ENCODE measurements at regions not wholly inside any gene's neighbourhood (a gene's known extent, or its start where the extent isn't known, plus 50 kb on each side); places are given as distances from the start of the nearest gene placed in this dataset.

- Histone ChIP-seq H3F3A (ENCODE audit: insufficient read depth, low read length) (no peaks in the 10 kb centered on the region), H3K27ac (ENCODE audit: low read length) (no peak overlapping the region), H3K27me3 (replicated peaks; ENCODE audit: insufficient read depth, low read length) (no peaks in the 10 kb centered on the region), H3K9ac (ENCODE audit: low read length) (no peak overlapping the region), H2AFZ (ENCODE audit: low read length) (no peak overlapping the region), H3K9me2 (replicated peaks; ENCODE audit: insufficient read depth, low read length) (no peaks in the 10 kb centered on the region), H3K36me3 (replicated peaks; ENCODE audit: insufficient read depth, low read length) (no peaks in the 10 kb centered on the region), H3K4me2 (ENCODE audit: low read depth, low read length) (no peak overlapping the region), H3K79me2 (ENCODE audit: low read length) (no peaks in the 10 kb centered on the region), H3K9me3 (replicated peaks; ENCODE audit: insufficient read depth, low read length) (no peaks in the 10 kb centered on the region), H3K4me1 (ENCODE audit: low read length) (no peaks in the 10 kb centered on the region), H3K4me3 (ENCODE audit: low read length) (no peak overlapping the region), H4K20me1 (ENCODE audit: insufficient read depth, low read length) (no peaks in the 10 kb centered on the region)
- TF ChIP-seq CTCF (IDR thresholded peaks at IDR 0.05; ENCODE audit: low read length) (no peak), EZH2 (optimal IDR thresholded peaks at IDR 0.05; ENCODE audit: low read depth, low read length) (no peak), EZH2phosphoT487 (IDR thresholded peaks at IDR 0.05; ENCODE audit: low read length) (no peak)
- no peak for DNase-seq
Measured at GRCh38 chr13:62049992-62050391, 634.3 kb upstream of the PCDH20 start.

DNA sequence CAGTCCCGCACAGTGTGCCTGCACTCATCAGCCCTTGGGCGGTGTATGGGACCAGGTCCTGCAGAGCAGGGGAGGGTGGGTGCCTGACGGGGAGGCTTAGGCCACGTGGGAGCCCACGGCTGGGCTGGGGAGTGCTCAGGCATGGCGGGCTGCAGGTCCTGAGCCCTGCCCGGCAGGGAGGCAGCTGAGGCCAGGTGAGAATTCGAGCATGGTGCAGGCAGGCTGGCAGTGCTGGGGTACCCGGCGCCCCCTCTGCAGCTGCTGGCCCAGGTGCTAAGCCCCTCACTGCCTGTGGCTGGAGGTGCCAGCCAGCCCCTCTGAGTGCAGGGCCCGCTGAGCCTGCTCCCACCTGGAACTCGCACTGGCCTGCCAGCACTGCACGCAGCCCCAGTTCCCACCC lies 630.9 kb upstream of the PCDH20 start:
- H3K9me3 ChIP-seq (replicated peaks; ENCODE audit: insufficient read depth, low read length): no peaks in the 10 kb centered on the region
- TF ChIP-seq EZH2 (optimal IDR thresholded peaks at IDR 0.05; ENCODE audit: low read depth, low read length): no peak
- no peak for TF ChIP-seq CTCF (IDR thresholded peaks at IDR 0.05; ENCODE audit: low read length)
- no peak for TF ChIP-seq EZH2phosphoT487 (IDR thresholded peaks at IDR 0.05; ENCODE audit: low read length)
- no peaks in the 10 kb centered on the region for H3K4me1 ChIP-seq (ENCODE audit: low read length)
- no peak overlapping the region for H3K4me2 ChIP-seq (ENCODE audit: low read depth, low read length)
- no peaks in the 10 kb centered on the region for H4K20me1 ChIP-seq (ENCODE audit: insufficient read depth, low read length)
- H3K9ac ChIP-seq (ENCODE audit: low read length): no peak overlapping the region
- H3K4me3 ChIP-seq (ENCODE audit: low read length): no peak overlapping the region
- H3K27ac ChIP-seq (ENCODE audit: low read length): no peak overlapping the region
- no peak overlapping the region for H2AFZ ChIP-seq (ENCODE audit: low read length)
- H3K79me2 ChIP-seq (ENCODE audit: low read length): no peaks in the 10 kb centered on the region
- no peaks in the 10 kb centered on the region for H3K36me3 ChIP-seq (replicated peaks; ENCODE audit: insufficient read depth, low read length)
- H3F3A ChIP-seq (ENCODE audit: insufficient read depth, low read length): no peaks in the 10 kb centered on the region
- H3K9me2 ChIP-seq (replicated peaks; ENCODE audit: insufficient read depth, low read length): no peaks in the 10 kb centered on the region
- DNase-seq: no peak
- H3K27me3 ChIP-seq (replicated peaks; ENCODE audit: insufficient read depth, low read length): no peaks in the 10 kb centered on the region

DNA sequence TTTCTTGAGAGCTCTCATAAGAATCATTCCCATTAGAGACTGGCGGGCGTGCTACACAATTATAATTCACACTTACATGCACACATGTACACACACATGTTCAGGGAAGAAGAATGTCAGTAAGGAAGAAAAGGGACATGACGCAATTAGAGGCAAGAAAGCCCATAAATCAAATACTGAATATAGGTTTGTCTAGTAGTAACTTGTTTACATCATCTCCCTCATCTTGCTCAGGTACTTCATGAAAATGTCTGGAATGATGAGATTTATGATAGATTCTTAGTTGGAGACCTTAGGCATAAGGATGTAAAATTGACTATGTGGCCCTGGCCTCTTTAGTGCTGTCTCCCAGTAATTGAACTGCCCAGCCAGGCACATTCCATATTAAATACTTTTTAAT lies 628.0 kb upstream of the PCDH20 start:
- no peaks in the 10 kb centered on the region for H3K4me1 ChIP-seq (ENCODE audit: low read length)
- no peak overlapping the region for H3K4me3 ChIP-seq (ENCODE audit: low read length)
- DNase-seq: no peak
- no peaks in the 10 kb centered on the region for H3K36me3 ChIP-seq (replicated peaks; ENCODE audit: insufficient read depth, low read length)
- H3K27me3 ChIP-seq (replicated peaks; ENCODE audit: insufficient read depth, low read length): no peaks in the 10 kb centered on the region
- H3K9me3 ChIP-seq (replicated peaks; ENCODE audit: insufficient read depth, low read length): no peaks in the 10 kb centered on the region
- TF ChIP-seq CTCF (IDR thresholded peaks at IDR 0.05; ENCODE audit: low read length): no peak
- no peak for TF ChIP-seq EZH2 (optimal IDR thresholded peaks at IDR 0.05; ENCODE audit: low read depth, low read length)
- no peak for TF ChIP-seq EZH2phosphoT487 (IDR thresholded peaks at IDR 0.05; ENCODE audit: low read length)
- H2AFZ ChIP-seq (ENCODE audit: low read length): no peak overlapping the region
- H3K9me2 ChIP-seq (replicated peaks; ENCODE audit: insufficient read depth, low read length): no peaks in the 10 kb centered on the region
- H3K27ac ChIP-seq (ENCODE audit: low read length): no peak overlapping the region
- H3K4me2 ChIP-seq (ENCODE audit: low read depth, low read length): no peak overlapping the region
- H3K79me2 ChIP-seq (ENCODE audit: low read length): no peaks in the 10 kb centered on the region
- H3K9ac ChIP-seq (ENCODE audit: low read length): no peak overlapping the region
- H3F3A ChIP-seq (ENCODE audit: insufficient read depth, low read length): no peaks in the 10 kb centered on the region
- no peaks in the 10 kb centered on the region for H4K20me1 ChIP-seq (ENCODE audit: insufficient read depth, low read length)

Measured in MM.1S (cell line).